ENCODE measurements at regions not wholly inside any gene's neighbourhood (a gene's known extent, or its start where the extent isn't known, plus 50 kb on each side); places are given as distances from the start of the nearest gene placed in this dataset.

DNA sequence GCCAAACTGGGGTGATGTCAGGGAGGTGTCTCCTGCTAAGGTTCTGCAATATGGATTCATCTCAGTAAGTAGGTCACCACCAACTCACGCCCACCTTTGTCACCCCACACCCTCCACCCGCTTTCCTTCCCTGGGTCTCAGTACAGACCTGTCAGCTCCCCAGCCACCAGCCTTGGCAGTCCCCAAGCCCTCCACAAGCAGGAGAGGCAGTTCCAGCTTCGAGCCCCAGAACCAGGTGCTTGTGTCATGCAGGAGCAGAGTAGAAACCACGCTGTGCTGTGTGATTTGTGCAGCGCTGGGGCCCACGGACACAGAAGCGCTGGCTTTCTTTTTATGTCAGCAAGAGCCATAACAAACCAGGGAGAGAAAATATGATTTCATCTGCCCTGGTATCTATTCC lies 89.0 kb upstream of the CDH4 start:
- TF ChIP-seq, protein P1, sequence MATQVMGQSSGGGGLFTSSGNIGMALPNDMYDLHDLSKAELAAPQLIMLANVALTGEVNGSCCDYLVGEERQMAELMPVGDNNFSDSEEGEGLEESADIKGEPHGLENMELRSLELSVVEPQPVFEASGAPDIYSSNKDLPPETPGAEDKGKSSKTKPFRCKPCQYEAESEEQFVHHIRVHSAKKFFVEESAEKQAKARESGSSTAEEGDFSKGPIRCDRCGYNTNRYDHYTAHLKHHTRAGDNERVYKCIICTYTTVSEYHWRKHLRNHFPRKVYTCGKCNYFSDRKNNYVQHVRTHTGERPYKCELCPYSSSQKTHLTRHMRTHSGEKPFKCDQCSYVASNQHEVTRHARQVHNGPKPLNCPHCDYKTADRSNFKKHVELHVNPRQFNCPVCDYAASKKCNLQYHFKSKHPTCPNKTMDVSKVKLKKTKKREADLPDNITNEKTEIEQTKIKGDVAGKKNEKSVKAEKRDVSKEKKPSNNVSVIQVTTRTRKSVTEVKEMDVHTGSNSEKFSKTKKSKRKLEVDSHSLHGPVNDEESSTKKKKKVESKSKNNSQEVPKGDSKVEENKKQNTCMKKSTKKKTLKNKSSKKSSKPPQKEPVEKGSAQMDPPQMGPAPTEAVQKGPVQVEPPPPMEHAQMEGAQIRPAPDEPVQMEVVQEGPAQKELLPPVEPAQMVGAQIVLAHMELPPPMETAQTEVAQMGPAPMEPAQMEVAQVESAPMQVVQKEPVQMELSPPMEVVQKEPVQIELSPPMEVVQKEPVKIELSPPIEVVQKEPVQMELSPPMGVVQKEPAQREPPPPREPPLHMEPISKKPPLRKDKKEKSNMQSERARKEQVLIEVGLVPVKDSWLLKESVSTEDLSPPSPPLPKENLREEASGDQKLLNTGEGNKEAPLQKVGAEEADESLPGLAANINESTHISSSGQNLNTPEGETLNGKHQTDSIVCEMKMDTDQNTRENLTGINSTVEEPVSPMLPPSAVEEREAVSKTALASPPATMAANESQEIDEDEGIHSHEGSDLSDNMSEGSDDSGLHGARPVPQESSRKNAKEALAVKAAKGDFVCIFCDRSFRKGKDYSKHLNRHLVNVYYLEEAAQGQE (IDR thresholded peaks at IDR 0.05; ENCODE audit: insufficient read depth in 1 of 2, low read depth in 2 of 2, low read length in 2 of 2) = no peak
- no peak for TF ChIP-seq FOXP2 (optimal IDR thresholded peaks at IDR 0.05; ENCODE audit: borderline replicate concordance, extremely low read depth, extremely low read length, insufficient read depth)
- TF ChIP-seq TAF1 (IDR thresholded peaks at IDR 0.05; ENCODE audit: borderline replicate concordance, insufficient read depth, low read length) = no peak
- no peak for TF ChIP-seq SIN3A (IDR thresholded peaks at IDR 0.05; ENCODE audit: borderline replicate concordance, insufficient read depth, low read length)
- TF ChIP-seq POLR2AphosphoS5 (IDR thresholded peaks at IDR 0.05; ENCODE audit: low read depth, low read length) = no peak

DNA sequence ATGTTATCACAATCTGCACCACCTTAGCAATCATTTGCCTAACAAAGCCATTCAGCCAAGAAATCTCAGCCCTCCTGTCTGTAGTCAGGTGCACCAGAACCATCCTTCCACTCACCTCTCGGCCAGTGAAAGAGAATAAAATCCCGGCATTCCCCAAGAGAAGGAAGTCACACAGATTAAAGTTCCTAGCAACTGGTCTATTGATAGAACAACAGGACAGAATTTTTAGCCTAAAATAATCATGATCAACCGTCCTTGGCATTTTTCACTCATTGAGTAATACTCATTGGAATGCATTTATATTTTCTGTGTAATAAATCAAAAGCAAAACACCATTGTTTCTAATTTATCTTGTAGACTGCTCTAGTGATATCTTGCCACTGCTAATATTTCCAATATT lies 85.7 kb upstream of the CDH4 start:
- TF ChIP-seq SIN3A (IDR thresholded peaks at IDR 0.05; ENCODE audit: borderline replicate concordance, insufficient read depth, low read length) (no peak), FOXP2 (optimal IDR thresholded peaks at IDR 0.05; ENCODE audit: borderline replicate concordance, extremely low read depth, extremely low read length, insufficient read depth) (no peak), TAF1 (IDR thresholded peaks at IDR 0.05; ENCODE audit: borderline replicate concordance, insufficient read depth, low read length) (no peak), POLR2AphosphoS5 (IDR thresholded peaks at IDR 0.05; ENCODE audit: low read depth, low read length) (no peak)
- TF ChIP-seq, protein P1 (IDR thresholded peaks at IDR 0.05; ENCODE audit: insufficient read depth in 1 of 2, low read depth in 2 of 2, low read length in 2 of 2) = no peak

DNA sequence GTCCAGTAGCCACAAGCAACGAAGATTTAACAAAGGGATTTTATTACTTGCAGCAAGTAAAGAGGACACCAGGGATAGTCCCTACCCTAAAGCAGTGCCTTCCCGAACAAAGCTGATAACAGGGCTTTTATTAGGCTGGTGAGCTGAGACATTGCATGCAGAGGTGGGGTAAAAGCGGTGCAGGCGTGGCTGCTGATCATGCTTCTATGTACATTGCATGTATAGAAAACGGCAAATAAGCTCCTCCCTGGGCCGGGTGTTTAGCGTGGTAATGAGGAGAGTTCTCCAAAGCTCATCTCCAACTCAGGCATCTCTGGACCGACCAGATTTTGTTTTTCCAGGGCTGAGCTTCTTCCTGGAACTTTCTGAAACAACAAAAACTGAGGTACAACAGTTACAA lies 83.5 kb upstream of the CDH4 start:
- TF ChIP-seq SIN3A (IDR thresholded peaks at IDR 0.05; ENCODE audit: borderline replicate concordance, insufficient read depth, low read length) (no peak), POLR2AphosphoS5 (IDR thresholded peaks at IDR 0.05; ENCODE audit: low read depth, low read length) (no peak), TAF1 (IDR thresholded peaks at IDR 0.05; ENCODE audit: borderline replicate concordance, insufficient read depth, low read length) (no peak), FOXP2 (optimal IDR thresholded peaks at IDR 0.05; ENCODE audit: borderline replicate concordance, extremely low read depth, extremely low read length, insufficient read depth) (no peak)
- TF ChIP-seq, protein P1 (IDR thresholded peaks at IDR 0.05; ENCODE audit: insufficient read depth in 1 of 2, low read depth in 2 of 2, low read length in 2 of 2) = no peak

DNA sequence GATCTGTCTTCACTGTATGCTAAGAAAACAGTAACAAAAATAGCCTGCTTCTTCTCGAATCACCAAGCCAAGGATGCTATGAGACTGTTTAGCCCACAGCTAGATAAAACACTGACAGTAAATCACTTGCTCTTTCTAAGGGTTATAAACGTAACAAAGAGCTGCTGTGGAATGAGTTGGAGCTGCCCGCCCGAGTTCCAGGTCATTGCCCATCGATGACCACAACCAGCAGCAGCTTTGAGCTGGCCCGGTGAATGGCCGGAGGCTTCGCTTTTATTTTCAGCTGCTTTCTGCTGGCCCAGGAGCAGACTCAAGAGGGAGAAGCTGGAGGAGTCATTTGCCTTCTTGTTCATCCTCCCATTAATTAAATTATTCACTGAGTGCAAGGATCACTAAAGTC lies 82.2 kb upstream of the CDH4 start:
- TF ChIP-seq SIN3A (IDR thresholded peaks at IDR 0.05; ENCODE audit: borderline replicate concordance, insufficient read depth, low read length) (no peak), FOXP2 (optimal IDR thresholded peaks at IDR 0.05; ENCODE audit: borderline replicate concordance, extremely low read depth, extremely low read length, insufficient read depth) (no peak), POLR2AphosphoS5 (IDR thresholded peaks at IDR 0.05; ENCODE audit: low read depth, low read length) (no peak), TAF1 (IDR thresholded peaks at IDR 0.05; ENCODE audit: borderline replicate concordance, insufficient read depth, low read length) (no peak)
- TF ChIP-seq, protein P1 (IDR thresholded peaks at IDR 0.05; ENCODE audit: insufficient read depth in 1 of 2, low read depth in 2 of 2, low read length in 2 of 2) = no peak

All from PFSK-1 (cell line).